Peyer's patch (tissue), 4 donors: ENCODE measurements at regions not wholly inside any gene's neighbourhood (a gene's known extent, or its start where the extent isn't known, plus 50 kb on each side); places are given as distances from the start of the nearest gene placed in this dataset.

ENCODE experiments used
- POLR2A ChIP-seq, 2 donors: fragments of 450-650 bp; IDR thresholded peaks; one replicate each; pipeline ENCODE4 v1.5.1; 2017; ENCODE audit warnings: antibody characterized with exemption in 2 of 2, mild to moderate bottlenecking in 2 of 2, moderate library complexity in 2 of 2
- TF ChIP-seq, protein P1 (sequence below), 6 experiments: fragments of 450-650 bp in 4 of 6; fragments of 200-600 bp in 2 of 6; sonication (generic) in 1 of 6; IDR thresholded peaks; one replicate each; pipeline ENCODE4 v1.5.1; 2017 to 2019; ENCODE audit warnings: antibody characterized with exemption in 6 of 6, mild to moderate bottlenecking in 3 of 6, moderate library complexity in 1 of 6

DNA sequence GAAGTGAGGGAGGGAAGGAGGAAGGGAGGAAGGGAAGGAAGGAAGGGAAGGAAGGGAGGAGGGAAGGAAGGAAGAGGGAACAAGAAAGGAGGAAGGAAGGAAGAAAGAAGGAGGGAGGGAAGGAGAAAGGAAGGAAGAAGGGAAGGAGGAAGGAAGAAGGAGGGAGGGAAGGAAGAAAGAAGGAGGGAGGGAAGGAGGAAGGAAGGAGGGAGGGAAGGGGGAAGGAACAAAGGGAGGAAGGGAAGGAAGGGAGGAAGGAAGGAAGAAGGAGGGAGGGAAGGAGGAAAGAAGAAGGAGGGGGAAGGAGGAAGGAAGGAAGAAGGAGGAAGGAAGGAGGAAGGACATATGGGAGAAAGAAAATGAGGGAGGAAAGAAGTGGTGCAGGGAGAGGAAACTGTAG lies 184.7 kb upstream of the PMEPA1 start:
- no peak for TF ChIP-seq POLR2A (IDR thresholded peaks at IDR 0.05)
- TF ChIP-seq, protein P1, sequence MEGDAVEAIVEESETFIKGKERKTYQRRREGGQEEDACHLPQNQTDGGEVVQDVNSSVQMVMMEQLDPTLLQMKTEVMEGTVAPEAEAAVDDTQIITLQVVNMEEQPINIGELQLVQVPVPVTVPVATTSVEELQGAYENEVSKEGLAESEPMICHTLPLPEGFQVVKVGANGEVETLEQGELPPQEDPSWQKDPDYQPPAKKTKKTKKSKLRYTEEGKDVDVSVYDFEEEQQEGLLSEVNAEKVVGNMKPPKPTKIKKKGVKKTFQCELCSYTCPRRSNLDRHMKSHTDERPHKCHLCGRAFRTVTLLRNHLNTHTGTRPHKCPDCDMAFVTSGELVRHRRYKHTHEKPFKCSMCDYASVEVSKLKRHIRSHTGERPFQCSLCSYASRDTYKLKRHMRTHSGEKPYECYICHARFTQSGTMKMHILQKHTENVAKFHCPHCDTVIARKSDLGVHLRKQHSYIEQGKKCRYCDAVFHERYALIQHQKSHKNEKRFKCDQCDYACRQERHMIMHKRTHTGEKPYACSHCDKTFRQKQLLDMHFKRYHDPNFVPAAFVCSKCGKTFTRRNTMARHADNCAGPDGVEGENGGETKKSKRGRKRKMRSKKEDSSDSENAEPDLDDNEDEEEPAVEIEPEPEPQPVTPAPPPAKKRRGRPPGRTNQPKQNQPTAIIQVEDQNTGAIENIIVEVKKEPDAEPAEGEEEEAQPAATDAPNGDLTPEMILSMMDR (IDR thresholded peaks at IDR 0.05), result no peak
